GM10266 (cell line): ENCODE measurements at regions not wholly inside any gene's neighbourhood (a gene's known extent, or its start where the extent isn't known, plus 50 kb on each side); places are given as distances from the start of the nearest gene placed in this dataset.

ENCODE experiments used
- DNase-seq: peaks from one replicate; pipeline ENCODE4 v3.0.0; 2012; ENCODE audit errors: extremely low spot score
- TF ChIP-seq, protein P1 (sequence below): IDR thresholded peaks from 2 replicates; pipeline ENCODE4 v1.5.1; 2012; ENCODE audit warnings: mild to moderate bottlenecking, low read depth; ENCODE audit not compliant: control insufficient read depth, insufficient read depth; ENCODE audit errors: missing control alignments

- TF ChIP-seq, protein P1, sequence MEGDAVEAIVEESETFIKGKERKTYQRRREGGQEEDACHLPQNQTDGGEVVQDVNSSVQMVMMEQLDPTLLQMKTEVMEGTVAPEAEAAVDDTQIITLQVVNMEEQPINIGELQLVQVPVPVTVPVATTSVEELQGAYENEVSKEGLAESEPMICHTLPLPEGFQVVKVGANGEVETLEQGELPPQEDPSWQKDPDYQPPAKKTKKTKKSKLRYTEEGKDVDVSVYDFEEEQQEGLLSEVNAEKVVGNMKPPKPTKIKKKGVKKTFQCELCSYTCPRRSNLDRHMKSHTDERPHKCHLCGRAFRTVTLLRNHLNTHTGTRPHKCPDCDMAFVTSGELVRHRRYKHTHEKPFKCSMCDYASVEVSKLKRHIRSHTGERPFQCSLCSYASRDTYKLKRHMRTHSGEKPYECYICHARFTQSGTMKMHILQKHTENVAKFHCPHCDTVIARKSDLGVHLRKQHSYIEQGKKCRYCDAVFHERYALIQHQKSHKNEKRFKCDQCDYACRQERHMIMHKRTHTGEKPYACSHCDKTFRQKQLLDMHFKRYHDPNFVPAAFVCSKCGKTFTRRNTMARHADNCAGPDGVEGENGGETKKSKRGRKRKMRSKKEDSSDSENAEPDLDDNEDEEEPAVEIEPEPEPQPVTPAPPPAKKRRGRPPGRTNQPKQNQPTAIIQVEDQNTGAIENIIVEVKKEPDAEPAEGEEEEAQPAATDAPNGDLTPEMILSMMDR = no peak
- no peak for DNase-seq
These were observed 193.7 kb upstream of the GMDS start for GRCh38 chr6:2439082-2439481.

DNA sequence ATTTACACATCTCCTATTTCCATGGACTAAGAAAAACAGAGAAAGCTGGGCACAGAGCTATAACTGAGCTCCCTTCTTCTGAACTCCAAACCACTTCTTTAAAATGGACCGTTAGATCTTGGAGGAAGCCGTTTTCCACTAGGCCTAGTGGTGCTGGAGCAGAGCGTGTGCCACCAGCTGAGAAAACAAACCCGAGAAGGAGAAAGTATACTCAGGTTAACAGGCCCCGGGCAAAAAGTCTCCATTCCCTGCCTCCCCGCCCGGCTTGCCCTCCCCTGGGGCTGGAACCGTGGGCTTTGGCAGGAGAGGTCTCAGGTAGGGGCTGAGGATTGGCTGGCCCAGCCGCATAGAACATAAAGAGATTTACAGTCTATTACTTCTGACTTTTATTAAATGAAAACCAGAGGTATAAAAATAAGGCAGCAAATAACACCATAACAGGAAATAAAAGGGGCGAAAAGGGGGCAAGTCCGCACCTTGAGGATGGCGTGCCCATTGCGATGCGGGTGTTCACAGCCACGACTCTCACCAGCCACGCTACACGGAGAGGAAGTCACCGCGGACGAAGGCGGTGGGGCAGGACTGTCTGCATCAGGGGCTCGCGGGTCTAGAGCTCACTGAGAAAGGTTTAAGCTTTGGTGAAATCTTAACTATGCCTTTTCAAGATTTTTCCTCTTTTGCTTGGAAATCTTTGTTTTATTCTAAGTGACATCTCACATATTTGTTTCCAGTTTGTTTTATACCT is 191.2 kb upstream of the GMDS start:
- TF ChIP-seq, protein P1 = no peak
- no peak for DNase-seq

DNA sequence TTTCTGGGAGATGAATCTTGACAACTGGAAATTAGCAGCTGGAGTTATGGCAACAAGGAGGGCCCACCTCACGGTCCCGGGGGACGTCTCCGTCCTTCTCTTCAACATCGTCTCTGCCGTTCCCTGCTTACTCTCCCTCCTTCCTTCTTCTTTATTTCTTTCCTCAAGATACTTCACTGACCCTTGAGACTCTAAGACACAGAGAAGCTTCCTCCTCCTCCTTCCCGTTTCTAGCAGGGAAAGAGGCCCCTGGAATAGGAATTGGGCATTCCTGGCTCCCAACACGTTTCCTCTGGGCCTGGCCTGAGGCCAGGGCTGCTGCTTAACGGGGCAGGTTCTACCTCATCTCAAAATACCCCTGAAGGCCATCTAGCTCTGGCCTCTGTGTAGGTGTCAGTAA is 189.9 kb upstream of the GMDS start:
- DNase-seq = no peak
- TF ChIP-seq, protein P1 = no peak

DNA sequence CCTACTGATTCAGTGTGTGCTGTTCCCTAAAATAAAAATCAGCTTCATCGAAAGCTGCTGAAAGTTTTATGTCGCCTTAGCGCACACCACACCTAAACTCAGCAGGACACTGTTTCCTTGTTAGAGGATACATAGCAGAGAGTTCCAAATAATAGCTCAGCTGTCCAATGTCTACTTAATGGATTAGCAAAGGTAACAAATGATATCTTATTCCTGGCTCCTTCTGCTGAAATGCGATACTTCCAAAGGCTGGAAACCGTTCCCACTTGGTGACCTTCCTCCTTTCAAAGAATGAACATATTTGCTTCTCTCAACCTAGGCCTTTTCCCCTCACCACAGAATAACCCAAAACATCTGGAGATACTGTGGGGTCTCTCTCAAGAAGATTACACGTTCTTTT is 189.5 kb upstream of the GMDS start:
- DNase-seq = no peak
- TF ChIP-seq, protein P1 = no peak

DNA sequence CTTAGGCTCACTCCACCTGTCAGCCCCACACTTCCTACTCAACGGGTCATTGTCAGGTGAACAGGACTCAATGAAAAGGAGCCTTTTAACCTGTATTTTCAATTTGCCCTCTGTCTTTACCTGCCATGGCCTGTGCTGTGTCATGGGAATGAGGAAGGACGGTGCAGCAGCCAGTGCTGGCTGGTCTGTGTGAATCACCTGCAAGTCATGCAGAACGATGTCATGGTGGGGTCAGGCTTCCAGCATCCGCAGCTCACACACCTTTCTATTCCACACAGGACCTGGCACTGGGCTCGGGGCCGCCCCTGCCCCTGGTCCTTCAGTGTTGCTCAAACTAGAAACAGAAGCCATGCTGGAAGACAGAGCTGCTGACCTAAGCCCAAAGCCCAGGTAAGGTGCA is 188.7 kb upstream of the GMDS start:
- TF ChIP-seq, protein P1 = no peak
- DNase-seq = no peak

- TF ChIP-seq, protein P1 = no peak
- no peak for DNase-seq
These were observed 188.3 kb upstream of the GMDS start for GRCh38 chr6:2433711-2434110.

DNA sequence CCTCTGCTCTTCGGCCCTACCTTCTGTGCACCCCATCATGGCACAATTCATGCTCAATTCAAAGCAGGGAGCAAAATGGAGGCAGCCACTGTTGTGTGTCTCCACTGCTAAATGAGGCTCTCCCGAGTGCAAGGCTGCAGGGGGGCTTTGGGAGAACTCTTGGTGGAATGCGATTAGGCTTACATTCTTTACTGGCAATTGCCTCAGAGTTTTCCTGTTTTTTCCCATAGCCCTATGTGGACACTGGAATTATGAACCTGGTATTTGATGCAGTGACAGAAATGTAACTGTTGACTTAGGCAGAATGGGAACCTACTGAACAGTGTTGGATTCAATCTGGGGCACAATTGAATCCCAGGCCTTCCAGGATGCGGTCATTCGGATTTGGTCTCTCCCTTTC is 187.9 kb upstream of the GMDS start:
- TF ChIP-seq, protein P1 = no peak
- no peak for DNase-seq
